Gastrocnemius medialis (tissue), 4 donors: ENCODE measurements at regions not wholly inside any gene's neighbourhood (a gene's known extent, or its start where the extent isn't known, plus 50 kb on each side); places are given as distances from the start of the nearest gene placed in this dataset.
"Not testable (repeated sequence)": the region's sequence is repeated elsewhere in the genome, so short reads cannot be mapped to it uniquely, and the experiment has no call there.

Experiments used
- CTCF ChIP-seq, 5 experiments: fragments of 450-650 bp in 3 of 5; fragments of 200-600 bp in 2 of 5; sonication (generic) in 2 of 5; IDR thresholded peaks in 4 of 5; conservative IDR thresholded peaks in 1 of 5; 1 replicate in 4 of 5; 2 replicates in 1 of 5; pipeline ENCODE4 v1.5.1; 2016 to 2019; ENCODE audit warnings: antibody characterized with exemption in 5 of 5, mild to moderate bottlenecking in 3 of 5, moderate library complexity in 3 of 5
- POLR2A ChIP-seq, 2 donors: fragments of 450-650 bp; IDR thresholded peaks; one replicate each; pipeline ENCODE4 v1.6.1; 2017; ENCODE audit warnings: antibody characterized with exemption in 2 of 2, mild to moderate bottlenecking in 2 of 2, moderate library complexity in 2 of 2

GRCh38 chr20:47842004-47842403, 56.7 kb upstream of the SULF2 start:
- not testable (repeated sequence) for TF ChIP-seq POLR2A (IDR thresholded peaks at IDR 0.05); CTCF (IDR thresholded peaks at IDR 0.05 in 4 of 5, conservative IDR thresholded peaks at IDR 0.05 in 1 of 5)
